ENCODE measurements at regions not wholly inside any gene's neighbourhood (a gene's known extent, or its start where the extent isn't known, plus 50 kb on each side); places are given as distances from the start of the nearest gene placed in this dataset.

GRCh38 chr14:101151927-101152305 is 248.4 kb upstream of the RTL1 start:
- TF ChIP-seq, protein P1, sequence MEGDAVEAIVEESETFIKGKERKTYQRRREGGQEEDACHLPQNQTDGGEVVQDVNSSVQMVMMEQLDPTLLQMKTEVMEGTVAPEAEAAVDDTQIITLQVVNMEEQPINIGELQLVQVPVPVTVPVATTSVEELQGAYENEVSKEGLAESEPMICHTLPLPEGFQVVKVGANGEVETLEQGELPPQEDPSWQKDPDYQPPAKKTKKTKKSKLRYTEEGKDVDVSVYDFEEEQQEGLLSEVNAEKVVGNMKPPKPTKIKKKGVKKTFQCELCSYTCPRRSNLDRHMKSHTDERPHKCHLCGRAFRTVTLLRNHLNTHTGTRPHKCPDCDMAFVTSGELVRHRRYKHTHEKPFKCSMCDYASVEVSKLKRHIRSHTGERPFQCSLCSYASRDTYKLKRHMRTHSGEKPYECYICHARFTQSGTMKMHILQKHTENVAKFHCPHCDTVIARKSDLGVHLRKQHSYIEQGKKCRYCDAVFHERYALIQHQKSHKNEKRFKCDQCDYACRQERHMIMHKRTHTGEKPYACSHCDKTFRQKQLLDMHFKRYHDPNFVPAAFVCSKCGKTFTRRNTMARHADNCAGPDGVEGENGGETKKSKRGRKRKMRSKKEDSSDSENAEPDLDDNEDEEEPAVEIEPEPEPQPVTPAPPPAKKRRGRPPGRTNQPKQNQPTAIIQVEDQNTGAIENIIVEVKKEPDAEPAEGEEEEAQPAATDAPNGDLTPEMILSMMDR (conservative IDR thresholded peaks at IDR 0.05; ENCODE audit: low read depth, low read length), result no peak
- TF ChIP-seq EZH2 (IDR thresholded peaks at IDR 0.05; ENCODE audit: borderline replicate concordance, low read depth, low read length, poor library complexity, severe bottlenecking), result no peak

Data from A673 (cell line).